Adrenal gland (tissue), 9 donors: ENCODE measurements at regions not wholly inside any gene's neighbourhood (a gene's known extent, or its start where the extent isn't known, plus 50 kb on each side); places are given as distances from the start of the nearest gene placed in this dataset.
A peak's percentile ranks its signal among the peaks of the same experiment; 100 is the strongest.

Source experiments
- DNase-seq, 7 donors: peaks; one replicate each; pipeline ENCODE4 v3.0.0-alpha.2; 2019 to 2020
- H3K27ac ChIP-seq, 5 donors: fragments of 200-600 bp; sonication (generic) in 4 of 5; 1 replicate in 3 of 5; 2 replicates in 2 of 5; pipeline versions ENCODE4 v1.5.1 to v1.8.0; 2016 to 2020; ENCODE audit warnings: mild to moderate bottlenecking in 1 of 5
- H3K27me3 ChIP-seq: fragments of 200-600 bp; 2 replicates; pipeline ENCODE4 v1.8.0; 2021
- H3K36me3 ChIP-seq, 2 donors: fragments of 200-600 bp; replicated peaks in 1 of 2; 1 replicate in 1 of 2; 2 replicates in 1 of 2; pipeline versions ENCODE4 v1.5.1 to v1.8.0; 2018 to 2022
- H3K4me1 ChIP-seq, 2 donors: fragments of 200-600 bp; replicated peaks in 1 of 2; 1 replicate in 1 of 2; 2 replicates in 1 of 2; pipeline versions ENCODE4 v1.5.1 to v1.8.0; 2018 to 2021
- H3K4me3 ChIP-seq, 4 donors: fragments of 200-600 bp; sonication (generic) in 3 of 4; one replicate each; pipeline ENCODE4 v1.5.1; 2016 to 2018
- H3K9me3 ChIP-seq, 3 donors: fragments of 200-600 bp; sonication (generic) in 1 of 3; replicated peaks in 1 of 3; 1 replicate in 2 of 3; 2 replicates in 1 of 3; pipeline versions ENCODE4 v1.5.1 to v1.8.0; 2016 to 2021
- CTCF ChIP-seq, 6 experiments: fragments of 450-650 bp in 4 of 6; fragments of 200-600 bp in 2 of 6; sonication (generic) in 1 of 6; IDR thresholded peaks; 1 replicate in 5 of 6; 2 replicates in 1 of 6; pipeline versions ENCODE4 v1.5.1 to v1.8.0; 2016 to 2021; ENCODE audit warnings: antibody characterized with exemption in 6 of 6, mild to moderate bottlenecking in 2 of 6, moderate library complexity in 1 of 6
- POLR2A ChIP-seq, 2 donors: fragments of 450-650 bp; IDR thresholded peaks; one replicate each; pipeline ENCODE4 v1.6.1; 2017; ENCODE audit warnings: antibody characterized with exemption in 2 of 2, mild to moderate bottlenecking in 2 of 2, moderate library complexity in 1 of 2
- WGBS, 4 donors: extraction: QIAGEN DNeasy Blood & Tissue Kit in 2 of 4; methylation state at CpG; one replicate each; pipeline versions ENCODE4 v1.1.5 to v1.1.7; 2013 to 2017; 5-methylcytosine and 5-hydroxymethylcytosine counted together
- intact Hi-C, 2 donors: fragments of 100-400 bp; cut with DNase I; formaldehyde crosslinking; loops; one replicate each; pipeline versions ENCODE4 v1.14.1 to v1.15.0; 2022 to 2023
- donor health status: healthy with polysubstance abuse.
- donor health status: Bipolar disorder and iron deficiency.
- donor health status: DM: yes; HTN: yes; CAD: no.
- donor health status: DM: no; HTN: no; CAD: no.
- donor health status: DM: no; HTN: no; CAD: no.

GRCh38 chr4:120524237-120524636 lies 398.3 kb downstream of the PRDM5 start:
- 56 to 72% (median 66%) methylated on average over 2 of the region's 2 CpGs for WGBS, 4 donors
- no peaks in the 10 kb centered on the region for H3K9me3 ChIP-seq
- H3K27ac ChIP-seq, result no peak overlapping the region
- DNase-seq, result no peak
- H3K36me3 ChIP-seq, result no peaks in the 10 kb centered on the region
- H3K4me3 ChIP-seq, result no peak overlapping the region
- intact Hi-C loops, result no loop called here
- H3K27me3 ChIP-seq, result no peaks in the 10 kb centered on the region
- no peak for TF ChIP-seq CTCF (IDR thresholded peaks at IDR 0.05)
- no peak for TF ChIP-seq POLR2A (IDR thresholded peaks at IDR 0.05)
- H3K4me1 ChIP-seq, result no peaks in the 10 kb centered on the region

- Histone ChIP-seq H3K9me3 (no peaks in the 10 kb centered on the region), H3K4me3 (no peak overlapping the region), H3K4me1 (no peaks in the 10 kb centered on the region), H3K36me3 (no peaks in the 10 kb centered on the region), H3K27me3 (no peaks in the 10 kb centered on the region), H3K27ac (no peak overlapping the region)
- intact Hi-C loops, result no loop called here
- 83 to 94% (median 84%) methylated on average over 2 of the region's 2 CpGs for WGBS, 4 donors
- TF ChIP-seq POLR2A (IDR thresholded peaks at IDR 0.05) (no peak), CTCF (IDR thresholded peaks at IDR 0.05) (no peak)
- no peak for DNase-seq
These were observed 401.8 kb downstream of the PRDM5 start for GRCh38 chr4:120520761-120521160.

GRCh38 chr4:120517966-120518365 lies 404.6 kb downstream of the PRDM5 start:
- Histone ChIP-seq H3K4me3 (peak overlapping the region in 1 of 4 donors; percentile 50), H3K27me3 (no peaks in the 10 kb centered on the region), H3K36me3 (no peaks in the 10 kb centered on the region), H3K9me3 (no peaks in the 10 kb centered on the region), H3K4me1 (no peaks in the 10 kb centered on the region), H3K27ac (peak overlapping the region in 3 of 5 donors; percentile 7 to 48 (median 24))
- DNase-seq, result peak; percentile 52 to 87 (median 81)
- intact Hi-C loops, result no loop called here
- TF ChIP-seq CTCF (IDR thresholded peaks at IDR 0.05) (no peak), POLR2A (IDR thresholded peaks at IDR 0.05) (no peak)
- 34 to 51% (median 44%) methylated on average over 3 of the region's 3 CpGs for WGBS, 4 donors

GRCh38 chr4:120509719-120510118 lies 412.8 kb downstream of the PRDM5 start:
- Histone ChIP-seq H3K9me3 (no peaks in the 10 kb centered on the region), H3K36me3 (no peaks in the 10 kb centered on the region), H3K27ac (no peak overlapping the region), H3K4me3 (no peak overlapping the region), H3K27me3 (no peaks in the 10 kb centered on the region), H3K4me1 (no peaks in the 10 kb centered on the region)
- intact Hi-C loops, result no loop called here
- WGBS, 4 donors, result 62 to 80% (median 70%) methylated on average over 1 of the region's 1 CpG
- TF ChIP-seq CTCF (IDR thresholded peaks at IDR 0.05), result no peak
- TF ChIP-seq POLR2A (IDR thresholded peaks at IDR 0.05), result no peak
- no peak for DNase-seq
